ENCODE measurements at regions not wholly inside any gene's neighbourhood (a gene's known extent, or its start where the extent isn't known, plus 50 kb on each side); places are given as distances from the start of the nearest gene placed in this dataset.

DNA sequence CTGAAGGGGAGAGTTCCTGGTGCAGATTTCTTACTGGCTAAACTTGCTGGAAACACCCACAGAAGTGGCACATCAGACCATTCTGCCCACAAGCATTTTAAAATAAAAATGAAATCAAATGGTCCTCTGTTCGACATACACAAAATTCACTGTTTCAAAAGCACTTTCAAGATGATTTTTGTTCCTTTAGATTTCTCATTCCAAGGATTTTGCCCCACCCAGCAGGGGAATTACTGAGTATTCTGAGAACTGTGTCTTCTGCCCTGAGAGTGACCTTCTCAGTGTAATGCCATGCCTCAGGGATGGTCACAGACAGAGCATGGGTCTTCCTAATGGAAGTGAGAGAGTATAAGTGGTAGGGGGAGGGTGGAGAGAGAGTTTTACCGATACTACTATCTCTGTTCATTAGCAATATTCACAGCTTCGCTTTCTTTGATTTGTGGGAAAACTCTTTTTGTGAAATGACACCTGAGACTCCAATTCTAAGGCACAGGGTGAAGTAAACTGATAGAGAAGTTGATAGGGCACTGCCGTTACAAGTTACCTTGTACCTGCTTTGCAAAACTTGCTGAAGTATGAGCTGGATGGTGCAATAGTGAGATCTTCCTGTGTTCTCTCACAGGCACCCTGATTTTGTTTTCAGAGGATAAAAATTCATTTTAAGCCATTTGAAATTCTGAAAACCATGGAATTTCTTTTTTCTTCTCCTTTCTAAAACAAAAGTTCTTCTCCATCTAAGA lies 95.8 kb upstream of the CD180 start:
- Histone ChIP-seq H3K27ac (peak overlapping the region; percentile 19 to 82 (median 66)), H3K36me3 (no peaks in the 10 kb centered on the region), H3K27me3 (no peaks in the 10 kb centered on the region), H3K4me1 (peaks cover 0 to 40% (median 19%) of the 10 kb centered on the region in 4 donors), H3K4me3 (no peak overlapping the region), H3K9me3 (no peaks in the 10 kb centered on the region)
- intact Hi-C loops (cut with DNase I; ENCODE audit: low total_unique reads): no loop called here
- DNase-seq: no peak
- in situ Hi-C loops (cut with MboI; ENCODE audit: low pct_ligation_motif_present in 1 of 4, low pct_unique_long_range_greater_than_20kb in 1 of 4, low sequenced_read_pairs in 3 of 4): no loop called here
- TF ChIP-seq POLR2AphosphoS5 (IDR thresholded peaks at IDR 0.05): no peak
- no peak for TF ChIP-seq EP300 (IDR thresholded peaks at IDR 0.05; ENCODE audit: low read depth)
- no peak for TF ChIP-seq POLR2A (IDR thresholded peaks at IDR 0.05)
- TF ChIP-seq, protein P1, sequence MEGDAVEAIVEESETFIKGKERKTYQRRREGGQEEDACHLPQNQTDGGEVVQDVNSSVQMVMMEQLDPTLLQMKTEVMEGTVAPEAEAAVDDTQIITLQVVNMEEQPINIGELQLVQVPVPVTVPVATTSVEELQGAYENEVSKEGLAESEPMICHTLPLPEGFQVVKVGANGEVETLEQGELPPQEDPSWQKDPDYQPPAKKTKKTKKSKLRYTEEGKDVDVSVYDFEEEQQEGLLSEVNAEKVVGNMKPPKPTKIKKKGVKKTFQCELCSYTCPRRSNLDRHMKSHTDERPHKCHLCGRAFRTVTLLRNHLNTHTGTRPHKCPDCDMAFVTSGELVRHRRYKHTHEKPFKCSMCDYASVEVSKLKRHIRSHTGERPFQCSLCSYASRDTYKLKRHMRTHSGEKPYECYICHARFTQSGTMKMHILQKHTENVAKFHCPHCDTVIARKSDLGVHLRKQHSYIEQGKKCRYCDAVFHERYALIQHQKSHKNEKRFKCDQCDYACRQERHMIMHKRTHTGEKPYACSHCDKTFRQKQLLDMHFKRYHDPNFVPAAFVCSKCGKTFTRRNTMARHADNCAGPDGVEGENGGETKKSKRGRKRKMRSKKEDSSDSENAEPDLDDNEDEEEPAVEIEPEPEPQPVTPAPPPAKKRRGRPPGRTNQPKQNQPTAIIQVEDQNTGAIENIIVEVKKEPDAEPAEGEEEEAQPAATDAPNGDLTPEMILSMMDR (IDR thresholded peaks at IDR 0.05): no peak
- WGBS, 2 donors (ENCODE audit: low coverage in 1 of 2): 86 to 88% methylated on average over 4 of the region's 4 CpGs

DNA sequence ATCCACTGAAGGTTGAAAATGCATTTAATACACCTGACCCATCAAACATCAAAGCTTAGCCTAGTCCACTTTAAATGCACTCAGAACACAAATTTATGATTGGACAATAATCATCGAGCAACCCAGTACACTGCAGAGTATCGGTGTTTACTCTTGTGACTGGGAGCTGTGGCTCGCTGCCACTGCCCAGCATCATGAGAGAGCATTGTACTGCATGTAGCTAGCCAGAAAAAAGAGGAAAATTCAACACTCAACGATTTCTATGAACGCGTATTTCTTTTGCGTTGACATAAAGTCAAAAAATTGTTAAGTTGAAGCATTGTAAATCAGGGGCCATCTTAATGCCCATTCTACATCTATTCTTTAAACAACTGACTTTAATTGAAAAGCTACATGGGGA lies 95.1 kb upstream of the CD180 start:
- H3K4me3 ChIP-seq: no peak overlapping the region
- no peak for DNase-seq
- H3K27me3 ChIP-seq: no peaks in the 10 kb centered on the region
- H3K4me1 ChIP-seq: peaks cover 0 to 41% (median 19%) of the 10 kb centered on the region in 4 donors
- 73 to 86% methylated on average over 7 of the region's 7 CpGs for WGBS, 2 donors (ENCODE audit: low coverage in 1 of 2)
- no peak for TF ChIP-seq POLR2AphosphoS5 (IDR thresholded peaks at IDR 0.05)
- no peak for TF ChIP-seq EP300 (IDR thresholded peaks at IDR 0.05; ENCODE audit: low read depth)
- TF ChIP-seq, protein P1 (IDR thresholded peaks at IDR 0.05): no peak
- TF ChIP-seq POLR2A (IDR thresholded peaks at IDR 0.05): no peak
- H3K27ac ChIP-seq: peak overlapping the region; percentile 54 to 82 (median 73)
- H3K9me3 ChIP-seq: no peaks in the 10 kb centered on the region
- no peaks in the 10 kb centered on the region for H3K36me3 ChIP-seq
- intact Hi-C loops (cut with DNase I; ENCODE audit: low total_unique reads) (no loop called here), in situ Hi-C loops (cut with MboI; ENCODE audit: low pct_ligation_motif_present in 1 of 4, low pct_unique_long_range_greater_than_20kb in 1 of 4, low sequenced_read_pairs in 3 of 4) (no loop called here)

DNA sequence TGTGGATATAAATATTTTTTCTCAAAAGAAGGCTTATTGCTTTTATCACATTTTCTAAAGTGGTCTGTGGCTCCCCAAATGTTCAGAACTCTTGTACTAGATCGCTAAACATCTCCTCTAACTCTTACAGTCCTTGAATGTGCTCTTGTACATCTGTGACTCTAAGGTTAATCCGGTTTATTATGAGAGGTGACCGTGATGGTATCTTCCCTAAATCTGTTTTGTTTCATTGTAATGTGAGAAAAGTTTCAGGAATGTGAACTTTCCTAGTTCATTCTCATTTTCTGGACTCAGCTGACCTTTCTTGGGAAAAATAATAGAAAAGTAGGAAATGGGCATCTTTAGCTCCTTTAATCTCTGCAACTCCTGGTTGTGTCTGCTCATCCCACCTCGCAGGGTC lies 94.5 kb upstream of the CD180 start:
- WGBS, 2 donors (ENCODE audit: low coverage in 1 of 2): 68 to 82% methylated on average over 4 of the region's 4 CpGs
- H3K4me1 ChIP-seq: peaks cover 0 to 41% (median 19%) of the 10 kb centered on the region in 4 donors
- no peak for DNase-seq
- H3K9me3 ChIP-seq: no peaks in the 10 kb centered on the region
- peak overlapping the region; percentile 54 to 82 (median 73) for H3K27ac ChIP-seq
- in situ Hi-C loops (cut with MboI; ENCODE audit: low pct_ligation_motif_present in 1 of 4, low pct_unique_long_range_greater_than_20kb in 1 of 4, low sequenced_read_pairs in 3 of 4): no loop called here
- TF ChIP-seq POLR2A (IDR thresholded peaks at IDR 0.05): no peak
- no peak for TF ChIP-seq EP300 (IDR thresholded peaks at IDR 0.05; ENCODE audit: low read depth)
- TF ChIP-seq POLR2AphosphoS5 (IDR thresholded peaks at IDR 0.05): no peak
- TF ChIP-seq, protein P1 (IDR thresholded peaks at IDR 0.05): no peak
- H3K27me3 ChIP-seq: no peaks in the 10 kb centered on the region
- intact Hi-C loops (cut with DNase I; ENCODE audit: low total_unique reads): no loop called here
- H3K4me3 ChIP-seq: no peak overlapping the region
- no peaks in the 10 kb centered on the region for H3K36me3 ChIP-seq

DNA sequence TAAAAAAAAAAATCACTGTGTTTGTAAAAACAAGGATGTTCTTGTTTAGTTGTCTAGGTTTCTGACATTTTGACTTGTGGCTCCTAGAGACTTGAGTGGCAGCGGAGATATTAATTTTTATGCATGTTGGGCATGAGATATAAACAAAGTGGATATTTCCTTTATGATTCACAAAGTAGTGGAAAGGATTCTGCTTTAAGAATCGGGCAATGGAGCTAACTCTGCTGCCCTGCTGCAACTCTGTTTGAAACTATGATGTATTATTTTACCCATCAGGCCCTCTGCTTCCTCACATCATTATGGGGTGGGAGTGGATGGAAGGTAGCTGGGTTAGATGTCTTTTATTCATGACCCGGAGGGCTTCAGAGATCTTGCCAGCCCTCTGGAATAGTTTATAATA lies 94.1 kb upstream of the CD180 start:
- WGBS, 2 donors (ENCODE audit: low coverage in 1 of 2): 66 to 100% methylated on average over 2 to 3 of the region's 3 CpGs
- DNase-seq: no peak
- H3K9me3 ChIP-seq: no peaks in the 10 kb centered on the region
- intact Hi-C loops (cut with DNase I; ENCODE audit: low total_unique reads) (no loop called here), in situ Hi-C loops (cut with MboI; ENCODE audit: low pct_ligation_motif_present in 1 of 4, low pct_unique_long_range_greater_than_20kb in 1 of 4, low sequenced_read_pairs in 3 of 4) (no loop called here)
- peak overlapping the region; percentile 54 to 82 (median 73) for H3K27ac ChIP-seq
- H3K36me3 ChIP-seq: no peaks in the 10 kb centered on the region
- no peak overlapping the region for H3K4me3 ChIP-seq
- H3K4me1 ChIP-seq: peaks cover 0 to 41% (median 19%) of the 10 kb centered on the region in 4 donors
- H3K27me3 ChIP-seq: no peaks in the 10 kb centered on the region
- TF ChIP-seq POLR2AphosphoS5 (IDR thresholded peaks at IDR 0.05) (peak in 2 of 3 donors; percentile 51 to 71), POLR2A (IDR thresholded peaks at IDR 0.05) (no peak)
